GM23248 (cell line): ENCODE measurements at regions not wholly inside any gene's neighbourhood (a gene's known extent, or its start where the extent isn't known, plus 50 kb on each side); places are given as distances from the start of the nearest gene placed in this dataset.

Source experiments
- DNase-seq: peaks from one replicate; pipeline ENCODE4 v3.0.0-alpha.2; 2015
- H2AFZ ChIP-seq: fragments of 200-600 bp; sonication (generic); 2 replicates; pipeline ENCODE4 v1.6.1; 2016; ENCODE audit warnings: antibody characterized with exemption
- H3F3A ChIP-seq: fragments of 200-600 bp; sonication (generic); 2 replicates; pipeline ENCODE4 v1.6.1; 2016; ENCODE audit warnings: mild to moderate bottlenecking, antibody characterized with exemption, mixed run types; ENCODE audit not compliant: insufficient read depth
- H3K27ac ChIP-seq: fragments of 200-600 bp; sonication (generic); 2 replicates; pipeline ENCODE4 v1.5.1; 2016; ENCODE audit warnings: mild to moderate bottlenecking
- H3K27me3 ChIP-seq: fragments of 200-600 bp; sonication (generic); replicated peaks from 2 replicates; pipeline ENCODE4 v1.6.1; 2016; ENCODE audit warnings: mild to moderate bottlenecking; ENCODE audit not compliant: insufficient read depth
- H3K36me3 ChIP-seq: fragments of 200-600 bp; sonication (generic); 2 replicates; pipeline ENCODE4 v1.6.1; 2016; ENCODE audit warnings: low read depth, mild to moderate bottlenecking
- H3K4me1 ChIP-seq: fragments of 200-600 bp; sonication (generic); 2 replicates; pipeline ENCODE4 v1.6.1; 2016; ENCODE audit warnings: mild to moderate bottlenecking; ENCODE audit not compliant: insufficient read depth
- H3K4me2 ChIP-seq: fragments of 200-600 bp; sonication (generic); one replicate; pipeline ENCODE4 v1.6.1; 2016; ENCODE audit warnings: mild to moderate bottlenecking; ENCODE audit not compliant: unreplicated experiment
- H3K4me3 ChIP-seq: fragments of 200-600 bp; sonication (generic); 2 replicates; pipeline ENCODE4 v1.5.1; 2016; ENCODE audit warnings: mild to moderate bottlenecking
- H3K79me2 ChIP-seq: fragments of 200-600 bp; sonication (generic); 2 replicates; pipeline ENCODE4 v1.6.1; 2016; ENCODE audit warnings: mild to moderate bottlenecking; ENCODE audit not compliant: insufficient read depth
- H3K9ac ChIP-seq: fragments of 200-600 bp; sonication (generic); 2 replicates; pipeline ENCODE4 v1.6.1; 2016; ENCODE audit warnings: mild to moderate bottlenecking
- H3K9me2 ChIP-seq: fragments of 200-600 bp; sonication (generic); 2 replicates; pipeline ENCODE4 v1.6.1; 2016; ENCODE audit warnings: mixed run types, mild to moderate bottlenecking, moderate library complexity; ENCODE audit not compliant: insufficient read depth
- H3K9me3 ChIP-seq: fragments of 200-600 bp; sonication (generic); one replicate; pipeline ENCODE4 v1.6.1; 2017; ENCODE audit warnings: low read depth
- H4K20me1 ChIP-seq: fragments of 200-600 bp; sonication (generic); 2 replicates; pipeline ENCODE4 v1.6.0; 2016; ENCODE audit not compliant: insufficient read depth
- EZH2 ChIP-seq: fragments of 200-600 bp; sonication (generic); IDR thresholded peaks from 2 replicates; pipeline ENCODE4 v1.6.1; 2018; ENCODE audit warnings: antibody characterized with exemption, mild to moderate bottlenecking; ENCODE audit not compliant: insufficient read depth, poor library complexity, severe bottlenecking
- EZH2phosphoT487 ChIP-seq: fragments of 200-600 bp; sonication (generic); IDR thresholded peaks from 2 replicates; pipeline ENCODE4 v1.6.1; 2018; ENCODE audit warnings: antibody characterized with exemption, moderate library complexity, mild to moderate bottlenecking, low read depth; ENCODE audit not compliant: insufficient read depth
- WGBS, 2 experiments: methylation state at CpG; one replicate each; pipeline ENCODE4 v1.1.6; 2015 to 2017; ENCODE audit warnings: low lambda C conversion rate in 2 of 2, low coverage in 1 of 2; ENCODE audit errors: missing lambda C conversion rate in 2 of 2; 5-methylcytosine and 5-hydroxymethylcytosine counted together
- in situ Hi-C: fragments of 300-500 bp; cut with MboI; formaldehyde crosslinking; loops from 2 replicates; pipeline ENCODE4 v1.15.0; 2020

- TF ChIP-seq EZH2 (no peak), EZH2phosphoT487 (no peak)
- Histone ChIP-seq H3K36me3 (no peaks in the 10 kb centered on the region), H3K4me3 (no peak overlapping the region), H3K4me2 (no peak overlapping the region), H3K27ac (no peak overlapping the region), H3K4me1 (no peaks in the 10 kb centered on the region), H3K79me2 (no peaks in the 10 kb centered on the region), H4K20me1 (no peaks in the 10 kb centered on the region), H3F3A (no peaks in the 10 kb centered on the region), H3K9me2 (no peaks in the 10 kb centered on the region), H3K9me3 (no peaks in the 10 kb centered on the region), H2AFZ (no peak overlapping the region), H3K27me3 (no peaks in the 10 kb centered on the region; the same call in 1 of the 2 replicates), H3K9ac (no peak overlapping the region)
- 46 to 52% methylated on average over 4 of the region's 4 CpGs for WGBS, 2 experiments
- in situ Hi-C loops: no loop called here
- no peak for DNase-seq
Measured at GRCh38 chr12:58186401-58186800, 245.0 kb downstream of the ATP23 start.

- H4K20me1 ChIP-seq: no peaks in the 10 kb centered on the region
- no peaks in the 10 kb centered on the region for H3K9me3 ChIP-seq
- H3K4me2 ChIP-seq: no peak overlapping the region
- TF ChIP-seq EZH2phosphoT487 (no peak), EZH2 (no peak)
- no peak overlapping the region for H3K9ac ChIP-seq
- no peaks in the 10 kb centered on the region for H3K9me2 ChIP-seq
- H3K4me3 ChIP-seq: no peak overlapping the region
- no peaks in the 10 kb centered on the region for H3F3A ChIP-seq
- H3K27ac ChIP-seq: no peak overlapping the region
- no peak overlapping the region for H2AFZ ChIP-seq
- WGBS, 2 experiments: 73 to 78% methylated on average over 3 of the region's 3 CpGs
- DNase-seq: no peak
- no peaks in the 10 kb centered on the region for H3K36me3 ChIP-seq
- in situ Hi-C loops: no loop called here
- H3K4me1 ChIP-seq: no peaks in the 10 kb centered on the region
- H3K79me2 ChIP-seq: no peaks in the 10 kb centered on the region
- no peaks in the 10 kb centered on the region; the same call in 1 of the 2 replicates for H3K27me3 ChIP-seq
Measured at GRCh38 chr12:58186914-58187313, 245.5 kb downstream of the ATP23 start.

- in situ Hi-C loops: no loop called here
- H3F3A ChIP-seq: no peaks in the 10 kb centered on the region
Measured at GRCh38 chr12:58189030-58189429, 247.7 kb downstream of the ATP23 start.

GRCh38 chr12:58189893-58190292, 248.5 kb downstream of the ATP23 start:
- Histone ChIP-seq H3K79me2 (no peaks in the 10 kb centered on the region), H2AFZ (no peak overlapping the region), H3K9ac (no peak overlapping the region), H3K4me3 (no peak overlapping the region), H3K4me1 (no peaks in the 10 kb centered on the region), H3K9me2 (no peaks in the 10 kb centered on the region), H3F3A (no peaks in the 10 kb centered on the region), H3K27ac (no peak overlapping the region), H4K20me1 (no peaks in the 10 kb centered on the region), H3K36me3 (no peaks in the 10 kb centered on the region), H3K4me2 (no peak overlapping the region), H3K27me3 (no peaks in the 10 kb centered on the region), H3K9me3 (no peaks in the 10 kb centered on the region)
- no peak for TF ChIP-seq EZH2
- no peak for TF ChIP-seq EZH2phosphoT487
- DNase-seq: no peak
- 57 to 63% methylated on average over 3 of the region's 3 CpGs for WGBS, 2 experiments
- in situ Hi-C loops: no loop called here

More at GRCh38 chr12:58189030-58189429, 247.7 kb downstream of the ATP23 start:
- Histone ChIP-seq H3K9me2 (no peaks in the 10 kb centered on the region), H3K27ac (no peak overlapping the region), H3K4me1 (no peaks in the 10 kb centered on the region), H3K36me3 (no peaks in the 10 kb centered on the region), H3K4me2 (no peak overlapping the region), H3K4me3 (no peak overlapping the region), H3K9ac (no peak overlapping the region), H3K27me3 (no peaks in the 10 kb centered on the region), H3K9me3 (no peaks in the 10 kb centered on the region), H4K20me1 (no peaks in the 10 kb centered on the region), H3K79me2 (no peaks in the 10 kb centered on the region), H2AFZ (no peak overlapping the region)
- TF ChIP-seq EZH2phosphoT487: no peak
- no peak for TF ChIP-seq EZH2
- DNase-seq: no peak
- WGBS, 2 experiments: 27 to 43% methylated on average over 1 of the region's 1 CpG

- H3F3A ChIP-seq: no peaks in the 10 kb centered on the region
- H4K20me1 ChIP-seq: no peaks in the 10 kb centered on the region
- WGBS, 2 experiments: 45 to 49% methylated on average over 5 of the region's 5 CpGs
- no peaks in the 10 kb centered on the region for H3K9me2 ChIP-seq
- H3K9me3 ChIP-seq: no peaks in the 10 kb centered on the region
- no peak overlapping the region for H3K27ac ChIP-seq
- H3K4me2 ChIP-seq: no peak overlapping the region
- TF ChIP-seq EZH2phosphoT487 (no peak), EZH2 (no peak)
- H3K9ac ChIP-seq: no peak overlapping the region
- H3K36me3 ChIP-seq: no peaks in the 10 kb centered on the region
- no peak overlapping the region for H2AFZ ChIP-seq
- no peaks in the 10 kb centered on the region for H3K27me3 ChIP-seq
- H3K4me3 ChIP-seq: no peak overlapping the region
- DNase-seq: no peak
- in situ Hi-C loops: no loop called here
- no peaks in the 10 kb centered on the region for H3K79me2 ChIP-seq
- no peaks in the 10 kb centered on the region for H3K4me1 ChIP-seq
Measured at GRCh38 chr12:58190618-58191017, 249.3 kb downstream of the ATP23 start.
